ENCODE measurements at regions not wholly inside any gene's neighbourhood (a gene's known extent, or its start where the extent isn't known, plus 50 kb on each side); places are given as distances from the start of the nearest gene placed in this dataset.

- Histone ChIP-seq H3K4me3 (replicated peaks in 1 of 3; ENCODE audit: insufficient read depth in 1 of 3, low read depth in 2 of 3, low read length in 3 of 3) (no peak overlapping the region), H3K4me1 (ENCODE audit: insufficient read depth, low read length) (no peaks in the 10 kb centered on the region), H3K4me2 (ENCODE audit: low read depth, low read length) (no peak overlapping the region), H3K79me2 (ENCODE audit: insufficient read depth, low read length) (no peaks in the 10 kb centered on the region), H2AFZ (ENCODE audit: low read length) (no peak overlapping the region), H3K9me3 (ENCODE audit: low read length) (no peaks in the 10 kb centered on the region), H3K9ac (ENCODE audit: insufficient read depth, low read depth, low read length) (no peak overlapping the region), H4K20me1 (ENCODE audit: insufficient read depth, low read length) (no peaks in the 10 kb centered on the region), H3K27ac (ENCODE audit: extremely low read length, insufficient read depth, low read length) (no peak overlapping the region), H3K36me3 (replicated peaks in 1 of 2; ENCODE audit: control insufficient read depth in 1 of 2, insufficient read depth in 2 of 2, low read length in 2 of 2) (no peaks in the 10 kb centered on the region), H3K27me3 (ENCODE audit: control insufficient read depth in 1 of 2, insufficient read depth in 2 of 2, low read length in 2 of 2) (no peaks in the 10 kb centered on the region; a peak in 1 of 5 replicates)
- DNase-seq (ENCODE audit: low spot score) (no peak), FAIRE-seq (no peak), ATAC-seq (no peak)
- no TSS peak for BruUV-seq (replicated peaks)
- WGBS (ENCODE audit: low lambda C conversion rate) = 43% methylated on average over 3 of the region's 3 CpGs
- in situ Hi-C loops (cut with HindIII; ENCODE audit: extremely low pct_ligation_motif_present, low pct_unique_long_range_greater_than_20kb) = no loop called here
- TF ChIP-seq SKIL (CRISPR knock-in tag; IDR thresholded peaks at IDR 0.05; ENCODE audit: borderline replicate concordance) (no peak), TIGD3 (CRISPR knock-in tag; IDR thresholded peaks at IDR 0.05; ENCODE audit: borderline replicate concordance) (no peak), SATB2 (CRISPR knock-in tag; IDR thresholded peaks at IDR 0.05) (no peak), ZNF367 (CRISPR knock-in tag; IDR thresholded peaks at IDR 0.05; ENCODE audit: borderline replicate concordance) (no peak), MXD1 (CRISPR knock-in tag; IDR thresholded peaks at IDR 0.05) (no peak), MBD4 (IDR thresholded peaks at IDR 0.05; ENCODE audit: borderline replicate concordance, low read length) (no peak), AHR (CRISPR knock-in tag; IDR thresholded peaks at IDR 0.05) (no peak), ZNF562 (CRISPR knock-in tag; IDR thresholded peaks at IDR 0.05; ENCODE audit: borderline replicate concordance) (no peak), HDAC1 (CRISPR knock-in tag; IDR thresholded peaks at IDR 0.05) (no peak), NR2C2 (CRISPR knock-in tag; IDR thresholded peaks at IDR 0.05; ENCODE audit: borderline replicate concordance) (no peak), REXO4 (CRISPR knock-in tag; IDR thresholded peaks at IDR 0.05; ENCODE audit: borderline replicate concordance) (no peak), ZNF720 (CRISPR knock-in tag; IDR thresholded peaks at IDR 0.05) (no peak), ARNT2 (CRISPR knock-in tag; IDR thresholded peaks at IDR 0.05; ENCODE audit: low read depth) (no peak), ZBTB3 (CRISPR knock-in tag; IDR thresholded peaks at IDR 0.05; ENCODE audit: borderline replicate concordance, low read depth) (no peak), CSRNP2 (CRISPR knock-in tag; conservative IDR thresholded peaks at IDR 0.05; ENCODE audit: low read depth) (no peak)
- ChIA-PET POLR2A (no interaction called here), CTCF (ENCODE audit: low intra/inter-chr PET ratio, low total read pairs) (no interaction called here)
- intact Hi-C loops (cut with micrococcal nuclease; ENCODE audit: unreplicated experiment) = no loop called here
These were observed 84.8 kb upstream of the RNF217 start for GRCh38 chr6:124877468-124877867.

Data from HepG2 (cell line).